ENCODE measurements at regions not wholly inside any gene's neighbourhood (a gene's known extent, or its start where the extent isn't known, plus 50 kb on each side); places are given as distances from the start of the nearest gene placed in this dataset.
"Not testable (repeated sequence)": the region's sequence is repeated elsewhere in the genome, so short reads cannot be mapped to it uniquely, and the experiment has no call there.

DNA sequence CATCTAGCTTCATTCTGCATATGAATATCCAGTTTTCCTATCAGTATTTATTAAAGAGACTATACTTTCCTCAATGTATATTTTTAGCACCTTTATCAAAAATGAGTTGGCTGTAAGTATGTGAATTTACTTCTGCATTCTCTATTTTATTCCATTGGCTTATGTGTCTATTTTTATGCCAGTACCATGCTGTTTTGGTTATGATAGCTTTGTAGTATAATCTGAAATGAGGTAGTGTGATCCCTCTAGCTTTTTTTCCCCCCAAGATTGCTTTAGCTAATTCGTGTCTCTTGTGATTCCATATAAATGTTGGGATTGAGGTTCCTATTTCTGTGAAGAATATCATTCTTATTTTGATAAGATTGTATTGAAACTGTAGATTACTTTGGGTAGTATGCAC is 469.1 kb upstream of the MAP3K7 start:
- ATAC-seq (no peak), DNase-seq (ENCODE audit: low read depth in 1 of 2, low spot score in 1 of 2) (no peak), FAIRE-seq (no peak)
- ChIA-PET CTCF (no interaction called here), POLR2A (no interaction called here)
- H3K4me2 ChIP-seq = no peak overlapping the region
- no peaks in the 10 kb centered on the region for H3K9me3 ChIP-seq
- H3K4me1 ChIP-seq = no peaks in the 10 kb centered on the region
- no peak for TF ChIP-seq HOXB13 (CRISPR knock-in tag; IDR thresholded peaks at IDR 0.05; ENCODE audit: low read depth)
- no peak for TF ChIP-seq HEYL (CRISPR knock-in tag; IDR thresholded peaks at IDR 0.05)
- no peak for TF ChIP-seq KDM5A (IDR thresholded peaks at IDR 0.05)
- TF ChIP-seq, protein P1, sequence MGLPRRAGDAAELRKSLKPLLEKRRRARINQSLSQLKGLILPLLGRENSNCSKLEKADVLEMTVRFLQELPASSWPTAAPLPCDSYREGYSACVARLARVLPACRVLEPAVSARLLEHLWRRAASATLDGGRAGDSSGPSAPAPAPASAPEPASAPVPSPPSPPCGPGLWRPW (IDR thresholded peaks at IDR 0.05) = no peak
- no peak for TF ChIP-seq CBX8 (IDR thresholded peaks at IDR 0.05)
- no peak for TF ChIP-seq RARB (CRISPR knock-in tag; IDR thresholded peaks at IDR 0.05)
- no peak for TF ChIP-seq ZC3H11A (IDR thresholded peaks at IDR 0.05)
- no peak for TF ChIP-seq CHD4 (IDR thresholded peaks at IDR 0.05; ENCODE audit: borderline replicate concordance)
- TF ChIP-seq MAZ (IDR thresholded peaks at IDR 0.05; ENCODE audit: borderline replicate concordance, low read depth, low read length) = no peak
- no peak for TF ChIP-seq RNF2 (IDR thresholded peaks at IDR 0.05; ENCODE audit: borderline replicate concordance, low read depth)
- TF ChIP-seq RFX5 (IDR thresholded peaks at IDR 0.05) = no peak
- TF ChIP-seq, protein P2, sequence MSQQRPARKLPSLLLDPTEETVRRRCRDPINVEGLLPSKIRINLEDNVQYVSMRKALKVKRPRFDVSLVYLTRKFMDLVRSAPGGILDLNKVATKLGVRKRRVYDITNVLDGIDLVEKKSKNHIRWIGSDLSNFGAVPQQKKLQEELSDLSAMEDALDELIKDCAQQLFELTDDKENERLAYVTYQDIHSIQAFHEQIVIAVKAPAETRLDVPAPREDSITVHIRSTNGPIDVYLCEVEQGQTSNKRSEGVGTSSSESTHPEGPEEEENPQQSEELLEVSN (IDR thresholded peaks at IDR 0.05; ENCODE audit: borderline replicate concordance, low read depth) = no peak
- H3K27ac ChIP-seq = no peak overlapping the region
- 4% methylated on average over 1 of the region's 1 CpG for WGBS (ENCODE audit: missing lambda C conversion rate)
- H3K4me3 ChIP-seq = no peak overlapping the region

DNA sequence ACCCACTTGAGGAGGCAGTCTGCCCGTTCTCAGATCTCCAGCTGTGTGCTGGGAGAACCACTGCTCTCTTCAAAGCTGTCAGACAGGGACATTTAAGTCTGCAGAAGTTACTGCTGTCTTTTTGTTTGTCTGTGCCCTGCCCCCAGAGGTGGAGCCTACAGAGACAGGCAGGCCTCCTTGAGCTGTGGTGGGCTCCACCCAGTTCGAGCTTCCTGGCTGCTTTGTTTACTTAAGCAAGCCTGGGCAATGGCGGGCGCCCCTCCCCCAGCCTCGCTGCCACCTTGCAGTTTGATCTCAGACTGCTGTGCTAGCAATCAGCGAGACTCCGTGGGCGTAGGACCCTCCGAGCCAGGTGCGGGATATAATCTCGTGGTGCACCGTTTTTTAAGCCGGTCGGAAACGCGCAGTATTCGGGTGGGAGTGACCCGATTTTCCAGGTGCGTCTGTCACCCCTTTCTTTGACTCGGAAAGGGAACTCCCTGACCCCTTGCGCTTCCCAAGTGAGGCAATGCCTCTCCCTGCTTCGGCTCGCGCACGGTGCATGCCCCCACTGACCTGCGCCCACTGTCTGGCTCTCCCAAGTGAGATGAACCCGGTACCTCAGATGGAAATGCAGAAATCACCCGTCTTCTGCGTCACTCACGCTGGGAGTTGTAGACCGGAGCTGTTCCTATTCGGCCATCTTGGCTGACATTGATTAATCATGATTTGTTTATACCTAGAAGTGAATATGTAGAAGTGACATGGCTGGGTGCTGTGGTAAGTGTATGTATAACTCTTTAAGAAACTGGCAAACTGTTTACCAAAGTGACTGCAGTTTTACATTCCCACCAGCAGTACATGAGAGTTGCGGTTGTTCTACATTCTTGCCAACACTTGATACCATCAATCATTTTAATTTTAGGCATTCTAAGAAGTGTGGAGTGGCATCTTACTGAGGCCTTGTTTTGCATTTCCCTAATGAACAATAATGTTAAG is 465.9 kb upstream of the MAP3K7 start:
- POLR2A ChIA-PET; DNase-seq (ENCODE audit: low read depth in 1 of 2, low spot score in 1 of 2); H3K9me3 ChIP-seq; H3K4me1 ChIP-seq; CTCF ChIA-PET; FAIRE-seq; ATAC-seq; H3K4me3 ChIP-seq; H3K27ac ChIP-seq; H3K4me2 ChIP-seq: not testable (repeated sequence)
- 34% methylated on average over 14 of the region's 33 CpGs for WGBS (ENCODE audit: missing lambda C conversion rate)

DNA sequence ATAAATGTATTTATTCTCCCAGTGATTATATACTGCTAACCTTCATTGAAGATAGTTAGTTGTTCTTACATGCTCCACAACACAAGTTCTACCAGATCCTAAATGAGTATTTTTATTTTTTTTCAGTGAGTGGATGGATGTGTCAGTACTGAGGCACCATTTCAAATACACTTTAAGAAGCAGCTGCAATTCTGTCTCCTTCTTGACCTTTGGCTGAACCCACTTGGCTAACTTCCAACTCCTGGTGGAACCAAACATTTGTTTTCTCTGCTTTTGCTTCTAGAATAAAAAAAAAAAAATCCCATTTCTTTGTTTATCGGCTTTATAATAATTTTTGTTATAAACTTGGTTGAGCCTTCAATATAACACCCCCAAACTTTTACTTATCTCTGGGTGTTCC is 458.3 kb upstream of the MAP3K7 start:
- no peak for FAIRE-seq
- no peak overlapping the region for H3K4me2 ChIP-seq

More for the DNA sequence above, 458.3 kb upstream of the MAP3K7 start:
- CTCF ChIA-PET = no interaction called here
- Histone ChIP-seq H3K27ac (no peak overlapping the region), H3K9me3 (no peaks in the 10 kb centered on the region), H3K4me1 (no peaks in the 10 kb centered on the region), H3K4me3 (no peak overlapping the region)
- no peak for TF ChIP-seq JUNB (IDR thresholded peaks at IDR 0.05)
- TF ChIP-seq CBX8 (IDR thresholded peaks at IDR 0.05) = no peak
- no peak for TF ChIP-seq HOXB13 (CRISPR knock-in tag; IDR thresholded peaks at IDR 0.05; ENCODE audit: low read depth)
- no peak for TF ChIP-seq EHF (CRISPR knock-in tag; IDR thresholded peaks at IDR 0.05)
- TF ChIP-seq, protein P3, sequence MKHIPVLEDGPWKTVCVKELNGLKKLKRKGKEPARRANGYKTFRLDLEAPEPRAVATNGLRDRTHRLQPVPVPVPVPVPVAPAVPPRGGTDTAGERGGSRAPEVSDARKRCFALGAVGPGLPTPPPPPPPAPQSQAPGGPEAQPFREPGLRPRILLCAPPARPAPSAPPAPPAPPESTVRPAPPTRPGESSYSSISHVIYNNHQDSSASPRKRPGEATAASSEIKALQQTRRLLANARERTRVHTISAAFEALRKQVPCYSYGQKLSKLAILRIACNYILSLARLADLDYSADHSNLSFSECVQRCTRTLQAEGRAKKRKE (CRISPR knock-in tag; IDR thresholded peaks at IDR 0.05; ENCODE audit: low read depth) = no peak
- no peak for TF ChIP-seq CHD4 (IDR thresholded peaks at IDR 0.05; ENCODE audit: borderline replicate concordance)
- TF ChIP-seq TP53 (CRISPR knock-in tag; IDR thresholded peaks at IDR 0.05) = no peak
- no peak for TF ChIP-seq NR3C1 (IDR thresholded peaks at IDR 0.05)
- TF ChIP-seq, protein P4, sequence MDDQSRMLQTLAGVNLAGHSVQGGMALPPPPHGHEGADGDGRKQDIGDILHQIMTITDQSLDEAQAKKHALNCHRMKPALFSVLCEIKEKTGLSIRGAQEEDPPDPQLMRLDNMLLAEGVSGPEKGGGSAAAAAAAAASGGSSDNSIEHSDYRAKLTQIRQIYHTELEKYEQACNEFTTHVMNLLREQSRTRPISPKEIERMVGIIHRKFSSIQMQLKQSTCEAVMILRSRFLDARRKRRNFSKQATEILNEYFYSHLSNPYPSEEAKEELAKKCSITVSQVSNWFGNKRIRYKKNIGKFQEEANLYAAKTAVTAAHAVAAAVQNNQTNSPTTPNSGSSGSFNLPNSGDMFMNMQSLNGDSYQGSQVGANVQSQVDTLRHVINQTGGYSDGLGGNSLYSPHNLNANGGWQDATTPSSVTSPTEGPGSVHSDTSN (IDR thresholded peaks at IDR 0.05) = no peak
- no peak for TF ChIP-seq MYC (IDR thresholded peaks at IDR 0.05; ENCODE audit: borderline replicate concordance, low read length)
- ATAC-seq (no peak), DNase-seq (ENCODE audit: low read depth in 1 of 2, low spot score in 1 of 2) (no peak)
- WGBS (ENCODE audit: missing lambda C conversion rate) = 60% methylated on average over 1 of the region's 1 CpG
- POLR2A ChIA-PET = no interaction called here
